Psoas muscle (tissue), 7 donors: ENCODE measurements at regions not wholly inside any gene's neighbourhood (a gene's known extent, or its start where the extent isn't known, plus 50 kb on each side); places are given as distances from the start of the nearest gene placed in this dataset.

Source experiments
- ATAC-seq, 4 donors: fragments of 200-7000 bp; cut with Tn5 transposase; one replicate each; pipeline ENCODE4 v1.9.1; 2020; ENCODE audit warnings: moderate library complexity in 3 of 4, mild to moderate bottlenecking in 2 of 4
- DNase-seq, 2 donors: peaks; one replicate each; pipeline ENCODE4 v3.0.0-alpha.2; 2020
- H3K27ac ChIP-seq: fragments of 200-600 bp; one replicate; pipeline ENCODE4 v1.8.0; 2022
- H3K27me3 ChIP-seq, 3 donors: fragments of 200-600 bp in 1 of 3; one replicate each; pipeline versions ENCODE4 v1.6.1 to v1.8.0; 2013 to 2022; ENCODE audit warnings: low read length in 2 of 3, mild to moderate bottlenecking in 2 of 3, moderate library complexity in 1 of 3; ENCODE audit not compliant: insufficient read depth in 3 of 3
- H3K36me3 ChIP-seq, 2 donors: fragments of 200-600 bp in 1 of 2; one replicate each; pipeline versions ENCODE4 v1.6.1 to v1.8.0; 2013 to 2022; ENCODE audit warnings: low read depth in 1 of 2, mild to moderate bottlenecking in 1 of 2, moderate library complexity in 1 of 2; ENCODE audit not compliant: insufficient read depth in 1 of 2
- H3K4me1 ChIP-seq: fragments of 200-600 bp; one replicate; pipeline ENCODE4 v1.8.0; 2022
- H3K4me3 ChIP-seq: fragments of 200-600 bp; one replicate; pipeline ENCODE4 v1.8.0; 2022; ENCODE audit warnings: mild to moderate bottlenecking
- H3K9me3 ChIP-seq: fragments of 200-600 bp; one replicate; pipeline ENCODE4 v1.8.0; 2022
- CTCF ChIP-seq: fragments of 200-600 bp; IDR thresholded peaks from one replicate; pipeline ENCODE4 v1.8.0; 2022; ENCODE audit warnings: antibody characterized with exemption
- WGBS, 3 donors: extraction: QIAGEN DNeasy Blood & Tissue Kit; methylation state at CpG; one replicate each; pipeline versions ENCODE4 v1.1.6 to v1.1.7; 2013; 5-methylcytosine and 5-hydroxymethylcytosine counted together
- intact Hi-C, 2 donors: fragments of 100-400 bp; cut with DNase I; formaldehyde crosslinking; loops; one replicate each; pipeline versions ENCODE4 v1.11.0 to v1.14.2; 2022
- donor health status: healthy with polysubstance abuse.
- donor health status: DM: no; HTN: no; CAD: no; lungs with moderate emphysema.
- donor health status: Bipolar disorder and iron deficiency.
- donor health status: healthy.
- donor health status: DM: yes; HTN: yes; CAD: no.
- donor health status: DM: no; HTN: no; CAD: no.
- donor health status: DM: yes; HTN: yes; CAD: no.

GRCh38 chr16:62205459-62205858 is 169.2 kb upstream of the CDH8 start:
- no peak for TF ChIP-seq CTCF
- no peak overlapping the region for H3K4me3 ChIP-seq
- ATAC-seq (no peak), DNase-seq (no peak)
- H3K27me3 ChIP-seq: no peaks in the 10 kb centered on the region
- intact Hi-C loops: no loop called here
- no peaks in the 10 kb centered on the region for H3K36me3 ChIP-seq
- H3K4me1 ChIP-seq: no peaks in the 10 kb centered on the region
- no peak overlapping the region for H3K27ac ChIP-seq
- no peaks in the 10 kb centered on the region for H3K9me3 ChIP-seq
- WGBS, 3 donors: 21 to 73% (median 22%) methylated on average over 1 of the region's 1 CpG

GRCh38 chr16:62201911-62202310 is 165.7 kb upstream of the CDH8 start:
- no peak overlapping the region for H3K4me3 ChIP-seq
- no peak overlapping the region for H3K27ac ChIP-seq
- intact Hi-C loops: no loop called here
- H3K27me3 ChIP-seq: no peaks in the 10 kb centered on the region
- H3K4me1 ChIP-seq: no peaks in the 10 kb centered on the region
- no peak for TF ChIP-seq CTCF
- H3K9me3 ChIP-seq: no peaks in the 10 kb centered on the region
- ATAC-seq (no peak), DNase-seq (no peak)
- 69 to 73% (median 72%) methylated on average over 8 of the region's 8 CpGs for WGBS, 3 donors
- no peaks in the 10 kb centered on the region for H3K36me3 ChIP-seq

- ATAC-seq (no peak), DNase-seq (no peak)
- no peak overlapping the region for H3K27ac ChIP-seq
- H3K36me3 ChIP-seq: no peaks in the 10 kb centered on the region
- WGBS, 3 donors: 51 to 60% (median 55%) methylated on average over 3 of the region's 3 CpGs
- no peak for TF ChIP-seq CTCF
- no peaks in the 10 kb centered on the region for H3K4me1 ChIP-seq
- H3K4me3 ChIP-seq: no peak overlapping the region
- H3K9me3 ChIP-seq: no peaks in the 10 kb centered on the region
- intact Hi-C loops: no loop called here
- no peaks in the 10 kb centered on the region for H3K27me3 ChIP-seq
These were observed 158.6 kb upstream of the CDH8 start for GRCh38 chr16:62194828-62195227.

- 34 to 43% (median 38%) methylated on average over 2 of the region's 2 CpGs for WGBS, 3 donors
- Histone ChIP-seq H3K9me3 (no peaks in the 10 kb centered on the region), H3K36me3 (no peaks in the 10 kb centered on the region), H3K27ac (no peak overlapping the region), H3K27me3 (no peaks in the 10 kb centered on the region), H3K4me3 (no peak overlapping the region), H3K4me1 (no peaks in the 10 kb centered on the region)
- DNase-seq: no peak
- intact Hi-C loops: no loop called here
- no peak for TF ChIP-seq CTCF
- no peak for ATAC-seq
These were observed 154.2 kb upstream of the CDH8 start for GRCh38 chr16:62190426-62190825.

GRCh38 chr16:62177351-62178203 is 141.3 kb upstream of the CDH8 start:
- WGBS, 3 donors: 66 to 75% (median 69%) methylated on average over 11 of the region's 11 CpGs
- TF ChIP-seq CTCF: no peak

More at GRCh38 chr16:62177351-62178203, 141.3 kb upstream of the CDH8 start:
- no peak for DNase-seq
- no peaks in the 10 kb centered on the region for H3K27me3 ChIP-seq
- ATAC-seq: no peak
- no peaks in the 10 kb centered on the region for H3K9me3 ChIP-seq
- H3K4me3 ChIP-seq: no peak overlapping the region
- H3K27ac ChIP-seq: no peak overlapping the region
- H3K4me1 ChIP-seq: no peaks in the 10 kb centered on the region
- H3K36me3 ChIP-seq: no peaks in the 10 kb centered on the region
- intact Hi-C loops: no loop called here
